Loucy (cell line): ENCODE measurements at regions not wholly inside any gene's neighbourhood (a gene's known extent, or its start where the extent isn't known, plus 50 kb on each side); places are given as distances from the start of the nearest gene placed in this dataset.

Experiments used
- H2AFZ ChIP-seq: fragments of 200-600 bp; sonication (generic); 2 replicates; pipeline ENCODE4 v1.6.0; 2016; ENCODE audit warnings: antibody characterized with exemption, mild to moderate bottlenecking, low read length, moderate library complexity
- H3F3A ChIP-seq: fragments of 200-600 bp; 2 replicates; pipeline ENCODE4 v1.6.0; 2016; ENCODE audit warnings: antibody characterized with exemption, low read depth, mild to moderate bottlenecking
- H3K27me3 ChIP-seq: fragments of 200-600 bp; sonication (generic); 2 replicates; pipeline ENCODE4 v1.6.1; 2014; ENCODE audit warnings: low read length, mild to moderate bottlenecking; ENCODE audit not compliant: insufficient read depth, poor library complexity, severe bottlenecking
- H3K36me3 ChIP-seq: fragments of 200-600 bp; sonication (generic); 2 replicates; pipeline ENCODE4 v1.6.1; 2016; ENCODE audit warnings: low read length; ENCODE audit not compliant: insufficient read depth
- H3K4me1 ChIP-seq: fragments of 200-600 bp; sonication (generic); 2 replicates; pipeline ENCODE4 v1.5.1; 2014; ENCODE audit warnings: low read length, mild to moderate bottlenecking; ENCODE audit not compliant: insufficient read depth, poor library complexity, severe bottlenecking
- H3K4me2 ChIP-seq: fragments of 200-600 bp; sonication (generic); 2 replicates; pipeline ENCODE4 v1.6.0; 2014; ENCODE audit warnings: antibody characterized with exemption, low read length, low read depth, mild to moderate bottlenecking; ENCODE audit not compliant: poor library complexity, severe bottlenecking
- H3K4me3 ChIP-seq: fragments of 200-600 bp; sonication (generic); 2 replicates; pipeline ENCODE4 v1.5.1; 2014; ENCODE audit warnings: low read length, mild to moderate bottlenecking, mixed read lengths; ENCODE audit not compliant: poor library complexity, severe bottlenecking
- H3K79me2 ChIP-seq: fragments of 200-600 bp; sonication (generic); 2 replicates; pipeline ENCODE4 v1.6.1; 2014; ENCODE audit warnings: low read length; ENCODE audit not compliant: insufficient read depth
- H3K9ac ChIP-seq: fragments of 200-600 bp; sonication (generic); 2 replicates; pipeline ENCODE4 v1.6.0; 2014; ENCODE audit warnings: mild to moderate bottlenecking, low read depth, low read length, moderate library complexity; ENCODE audit not compliant: poor library complexity, severe bottlenecking
- H3K9me2 ChIP-seq: fragments of 200-600 bp; sonication (generic); replicated peaks from 2 replicates; pipeline ENCODE4 v1.6.1; 2016; ENCODE audit warnings: low read depth, low read length, mixed read lengths
- H3K9me3 ChIP-seq: fragments of 200-600 bp; sonication (generic); 2 replicates; pipeline ENCODE4 v1.6.1; 2014; ENCODE audit warnings: mild to moderate bottlenecking, antibody characterized with exemption, low read length, low read depth; ENCODE audit not compliant: insufficient read depth
- H4K20me1 ChIP-seq: fragments of 200-600 bp; sonication (generic); 2 replicates; pipeline ENCODE4 v1.6.0; 2014; ENCODE audit warnings: antibody characterized with exemption, low read length, mild to moderate bottlenecking; ENCODE audit not compliant: insufficient read depth, poor library complexity, severe bottlenecking
- CTCF ChIP-seq: fragments of 200-600 bp; sonication (generic); conservative IDR thresholded peaks from 2 replicates; pipeline ENCODE4 v1.5.1; 2014; ENCODE audit warnings: mild to moderate bottlenecking, antibody characterized with exemption, low read length
- EZH2phosphoT487 ChIP-seq: fragments of 200-600 bp; IDR thresholded peaks from 2 replicates; pipeline ENCODE4 v1.6.1; 2018; ENCODE audit warnings: antibody characterized with exemption, mild to moderate bottlenecking, moderate library complexity, borderline replicate concordance

GRCh38 chr10:113495553-113495952 lies 57.3 kb upstream of the HABP2 start:
- Histone ChIP-seq H3F3A (no peaks in the 10 kb centered on the region), H3K4me1 (peaks cover 14% of the 10 kb centered on the region)
- no peak for TF ChIP-seq CTCF
- TF ChIP-seq EZH2phosphoT487, result no peak

GRCh38 chr10:113496111-113497109 lies 56.4 kb upstream of the HABP2 start:
- Histone ChIP-seq H3K9me2 (no peaks in the 10 kb centered on the region), H4K20me1 (no peaks in the 10 kb centered on the region), H3K36me3 (no peaks in the 10 kb centered on the region), H3K9ac (no peak overlapping the region), H3K4me2 (no peak overlapping the region), H3K4me3 (no peak overlapping the region), H3K27me3 (peaks cover 6% of the 10 kb centered on the region), H2AFZ (no peak overlapping the region), H3K79me2 (no peaks in the 10 kb centered on the region), H3K4me1 (peaks cover 14% of the 10 kb centered on the region), H3F3A (no peaks in the 10 kb centered on the region), H3K9me3 (no peaks in the 10 kb centered on the region)
- TF ChIP-seq EZH2phosphoT487 (no peak), CTCF (no peak)

More at GRCh38 chr10:113495553-113495952, 57.3 kb upstream of the HABP2 start:
- Histone ChIP-seq H3K4me2 (no peak overlapping the region), H3K79me2 (no peaks in the 10 kb centered on the region), H3K9me2 (no peaks in the 10 kb centered on the region), H3K4me3 (no peak overlapping the region), H2AFZ (no peak overlapping the region), H3K36me3 (no peaks in the 10 kb centered on the region), H4K20me1 (no peaks in the 10 kb centered on the region), H3K27me3 (peaks cover 6% of the 10 kb centered on the region), H3K9me3 (no peaks in the 10 kb centered on the region), H3K9ac (no peak overlapping the region)

GRCh38 chr10:113497198-113497597 lies 55.7 kb upstream of the HABP2 start:
- H3K4me2 ChIP-seq, result no peak overlapping the region
- TF ChIP-seq EZH2phosphoT487, result no peak
- TF ChIP-seq CTCF, result no peak
- no peak overlapping the region for H2AFZ ChIP-seq
- H3K4me3 ChIP-seq, result no peak overlapping the region
- no peaks in the 10 kb centered on the region for H3K9me2 ChIP-seq
- H3K9ac ChIP-seq, result no peak overlapping the region
- no peaks in the 10 kb centered on the region for H3K36me3 ChIP-seq
- H3K4me1 ChIP-seq, result peaks cover 14% of the 10 kb centered on the region
- no peaks in the 10 kb centered on the region for H3K79me2 ChIP-seq
- no peaks in the 10 kb centered on the region for H3F3A ChIP-seq
- no peaks in the 10 kb centered on the region for H3K9me3 ChIP-seq
- no peaks in the 10 kb centered on the region for H4K20me1 ChIP-seq
- no peaks in the 10 kb centered on the region for H3K27me3 ChIP-seq
